K562 (cell line): ENCODE measurements at regions not wholly inside any gene's neighbourhood (a gene's known extent, or its start where the extent isn't known, plus 50 kb on each side); places are given as distances from the start of the nearest gene placed in this dataset.

Experiments used
- ATAC-seq: fragments of 200-7000 bp; cut with Tn5 transposase; 3 replicates; pipeline ENCODE4 v1.9.1; 2020; ENCODE audit warnings: moderate library complexity
- BruUV-seq: library from RNA; stranded (reverse); fragments of 400-500 nt; replicated peaks from 2 replicates; lab custom pipeline; 2021; lab: Mats Ljungman, UMichigan
- CTCF ChIA-PET: fragments of 300-600 bp; formaldehyde crosslinking; extraction: SDS; loops from one replicate; lab custom pipeline; 2021; ENCODE audit warnings: low intra/inter-chr PET ratio; lab: Yijun Ruan, JAX
- POLR2A ChIA-PET: fragments of 300-600, 350-650 bp; sonication (Branson Sonifier 250); formaldehyde crosslinking; extraction: SDS; loops from one replicate; lab custom pipeline; 2021; ENCODE audit warnings: antibody characterized with exemption, inconsistent platforms; lab: Yijun Ruan, JAX
- DNase-seq, 4 experiments: peaks; one replicate each; pipeline versions ENCODE4 v3.0.0 to v3.0.0-alpha.2; 2011 to 2018; ENCODE audit warnings: low spot score in 3 of 4, mixed read lengths in 3 of 4; ENCODE audit errors: extremely low read depth in 1 of 4
- FAIRE-seq: peaks from 2 replicates; lab custom pipeline; 2011; peaks lifted over from hg19 to GRCh38; lab: Jason Lieb, UNC
- H2AFZ ChIP-seq: 2 replicates; pipeline ENCODE4 v1.6.0; 2011; ENCODE audit warnings: low read depth, low read length, control low read depth, inconsistent platforms
- H3K27ac ChIP-seq: fragments of 200-600 bp; 3 replicates; pipeline ENCODE4 v1.8.0; 2011; ENCODE audit warnings: low read depth, mild to moderate bottlenecking, control low read depth, inconsistent platforms, low read length, moderate library complexity, mixed read lengths; ENCODE audit errors: extremely low read depth
- H3K27me3 ChIP-seq, 2 experiments: fragments of 300-600 bp in 1 of 2; 2 replicates in 1 of 2; 3 replicates in 1 of 2; pipeline versions ENCODE4 v1.6.0 to v1.8.0; 2011; ENCODE audit warnings: inconsistent platforms in 2 of 2, low read length in 2 of 2, mild to moderate bottlenecking in 1 of 2, mixed read lengths in 1 of 2, moderate library complexity in 1 of 2; ENCODE audit not compliant: control insufficient read depth in 2 of 2, insufficient read depth in 2 of 2
- H3K36me3 ChIP-seq: fragments of 300-600 bp; 3 replicates; pipeline ENCODE4 v1.8.0; 2011; ENCODE audit warnings: mild to moderate bottlenecking, low read length, inconsistent platforms; ENCODE audit not compliant: control insufficient read depth, insufficient read depth
- H3K4me1 ChIP-seq, 2 experiments: fragments of 200-600 bp in 1 of 2; replicated peaks in 1 of 2; 2 replicates in 1 of 2; 3 replicates in 1 of 2; pipeline versions ENCODE4 v1.5.1 to v1.8.0; 2011; ENCODE audit warnings: inconsistent platforms in 2 of 2, low read length in 2 of 2, mild to moderate bottlenecking in 1 of 2, mixed read lengths in 1 of 2, moderate library complexity in 1 of 2; ENCODE audit not compliant: control insufficient read depth in 2 of 2, insufficient read depth in 2 of 2
- H3K4me2 ChIP-seq: 2 replicates; pipeline ENCODE4 v1.6.1; 2011; ENCODE audit warnings: low read length, control low read depth, inconsistent platforms, mixed read lengths; ENCODE audit not compliant: insufficient read depth
- H3K4me3 ChIP-seq: fragments of 200-600 bp; sonication (generic), shearing (Covaris generic); 2 replicates; pipeline ENCODE4 v1.5.1; 2016; ENCODE audit warnings: control low read depth, inconsistent platforms
- H3K79me2 ChIP-seq: fragments of 200-600 bp; 3 replicates; pipeline ENCODE4 v1.8.0; 2011; ENCODE audit warnings: low read length, inconsistent platforms; ENCODE audit not compliant: control insufficient read depth, insufficient read depth
- H3K9ac ChIP-seq, 2 experiments: 2 replicates each; pipeline versions ENCODE4 v1.6.0 to v1.6.1; 2011; ENCODE audit warnings: low read depth in 2 of 2, low read length in 2 of 2, control low read depth in 1 of 2, inconsistent platforms in 1 of 2, mild to moderate bottlenecking in 1 of 2, mixed read lengths in 1 of 2; ENCODE audit not compliant: insufficient read depth in 1 of 2
- H3K9me1 ChIP-seq: one replicate; pipeline ENCODE4 v1.6.0; 2011; ENCODE audit warnings: inconsistent platforms, mild to moderate bottlenecking, low read length, moderate library complexity; ENCODE audit not compliant: control insufficient read depth, insufficient read depth
- H3K9me3 ChIP-seq: replicated peaks from 2 replicates; pipeline ENCODE4 v1.5.1; 2011; ENCODE audit warnings: low read depth, low read length, inconsistent platforms; ENCODE audit not compliant: control insufficient read depth, insufficient read depth
- H4K20me1 ChIP-seq: replicated peaks from 2 replicates; pipeline ENCODE4 v1.6.1; 2011; ENCODE audit warnings: low read length, inconsistent platforms, mixed read lengths; ENCODE audit not compliant: control insufficient read depth, insufficient read depth
- ARID3B ChIP-seq: fragments of 250-450 bp; sonication (Bioruptor Pico); IDR thresholded peaks from 2 replicates; pipeline ENCODE4 v1.4.0; 2020; ENCODE audit warnings: borderline replicate concordance
- CAMTA2 ChIP-seq: fragments of 250-450 bp; sonication (Bioruptor Pico); conservative IDR thresholded peaks from 2 replicates; pipeline ENCODE4 v1.5.1; 2022
- MTA3 ChIP-seq: fragments of 450-650 bp; formaldehyde crosslinking; IDR thresholded peaks from 2 replicates; pipeline ENCODE4 v1.6.1; 2017; ENCODE audit warnings: mild to moderate bottlenecking, borderline replicate concordance
- PRMT5 ChIP-seq: sonication (generic); formaldehyde crosslinking; IDR thresholded peaks from 2 replicates; pipeline ENCODE4 v1.5.0; 2020; ENCODE audit warnings: missing genetic modification reagents
- ZNF511 ChIP-seq: sonication (generic); formaldehyde crosslinking; IDR thresholded peaks from 2 replicates; pipeline ENCODE4 v1.8.0; 2022; ENCODE audit warnings: mild to moderate bottlenecking, missing genetic modification reagents
- WGBS: fragments of 100-300 bp; shearing (Covaris generic); methylation state at CpG from one replicate; pipeline ENCODE4 v1.1.6; 2016; ENCODE audit warnings: low coverage, mixed read lengths; ENCODE audit not compliant: insufficient coverage; ENCODE audit errors: missing lambda C conversion rate; 5-methylcytosine and 5-hydroxymethylcytosine counted together
- in situ Hi-C: fragments of 300-500 bp; cut with MboI; formaldehyde crosslinking; loops from 4 replicates; pipeline ENCODE4 v1.15.0; 2018; ENCODE audit warnings: inconsistent platforms, mixed read lengths
- intact Hi-C: fragments of 100-400 bp; cut with micrococcal nuclease; formaldehyde crosslinking; loops from 2 replicates; pipeline ENCODE4 v1.14.2; 2022

- no TSS peak for BruUV-seq
- CTCF ChIA-PET = no interaction called here
- Histone ChIP-seq H2AFZ (no peak overlapping the region), H3K9me1 (no peaks in the 10 kb centered on the region), H4K20me1 (no peaks in the 10 kb centered on the region), H3K4me1 (no peaks in the 10 kb centered on the region), H3K4me3 (no peak overlapping the region), H3K27ac (no peak overlapping the region), H3K27me3 (no peaks in the 10 kb centered on the region), H3K4me2 (no peak overlapping the region), H3K79me2 (no peaks in the 10 kb centered on the region), H3K36me3 (no peaks in the 10 kb centered on the region), H3K9me3 (no peaks in the 10 kb centered on the region; the same call in 1 of the 2 replicates), H3K9ac (no peak overlapping the region)
- intact Hi-C loops = no loop called here
- FAIRE-seq (no peak), DNase-seq (no peak), ATAC-seq (no peak)
- TF ChIP-seq ZNF511 (no peak), MTA3 (no peak), CAMTA2 (CRISPR knock-in tag) (no peak), PRMT5 (CRISPR knock-in tag) (no peak), ARID3B (CRISPR knock-in tag) (no peak)
- in situ Hi-C loops = no loop called here
- POLR2A ChIA-PET = no interaction called here
- WGBS = 0% methylated on average over 2 of the region's 2 CpGs
Measured at GRCh38 chr7:41189866-41190265, 513.0 kb downstream of the INHBA start.
